Dedifferentiated amniotic fluid mesenchymal stem cell (primary cell): ENCODE measurements at regions not wholly inside any gene's neighbourhood (a gene's known extent, or its start where the extent isn't known, plus 50 kb on each side); places are given as distances from the start of the nearest gene placed in this dataset.

Experiments used
- DNase-seq: peaks from one replicate; pipeline ENCODE4 v3.0.0-alpha.2; 2016; ENCODE audit errors: extremely low spot score

DNA sequence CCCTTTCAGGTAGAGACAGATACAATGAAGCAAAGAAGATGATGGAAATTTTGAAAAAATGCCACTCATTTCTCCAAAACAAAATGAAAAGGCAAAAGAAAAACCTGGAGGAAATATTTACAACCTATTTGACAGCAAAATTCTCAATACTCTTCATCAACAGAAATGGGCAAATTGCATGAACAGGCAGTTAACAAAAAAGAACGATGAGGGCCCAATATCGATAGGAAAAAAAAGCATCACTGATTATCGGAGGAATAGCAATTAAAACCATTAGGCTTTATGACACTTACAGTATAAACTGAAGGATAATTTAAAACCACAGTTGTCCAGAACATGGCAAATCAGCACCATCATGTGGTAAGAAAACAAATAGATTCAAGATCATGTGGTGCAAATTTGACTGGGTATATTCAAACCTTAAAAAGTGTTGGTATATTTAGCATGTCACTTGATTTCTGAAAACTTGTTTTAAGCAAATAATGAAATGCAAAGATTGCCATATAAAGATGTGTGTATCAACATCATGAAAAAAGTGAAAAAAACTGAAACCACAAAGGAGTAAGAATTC is 222.9 kb downstream of the BRD1 start:
- no peak for DNase-seq

DNA sequence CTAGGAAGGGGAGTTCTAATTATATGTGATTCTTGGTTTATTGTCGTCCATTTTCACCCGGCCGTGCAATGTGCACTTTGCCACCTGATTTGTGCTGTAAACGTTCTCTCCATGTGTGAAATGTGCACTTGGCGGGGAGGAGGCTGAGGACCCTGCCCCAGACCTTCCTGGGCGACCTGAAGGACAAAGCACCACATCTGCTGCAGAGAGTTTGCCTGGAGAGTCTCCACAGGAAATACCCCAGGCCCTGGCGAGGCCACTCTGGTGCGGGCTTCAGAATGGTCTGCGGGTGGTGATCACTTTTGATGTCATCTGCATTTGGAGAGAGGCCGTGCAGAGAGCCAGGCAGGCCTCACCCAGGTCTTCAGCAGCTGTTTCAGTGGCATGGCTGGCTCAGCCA is 224.7 kb downstream of the BRD1 start:
- DNase-seq = no peak

DNA sequence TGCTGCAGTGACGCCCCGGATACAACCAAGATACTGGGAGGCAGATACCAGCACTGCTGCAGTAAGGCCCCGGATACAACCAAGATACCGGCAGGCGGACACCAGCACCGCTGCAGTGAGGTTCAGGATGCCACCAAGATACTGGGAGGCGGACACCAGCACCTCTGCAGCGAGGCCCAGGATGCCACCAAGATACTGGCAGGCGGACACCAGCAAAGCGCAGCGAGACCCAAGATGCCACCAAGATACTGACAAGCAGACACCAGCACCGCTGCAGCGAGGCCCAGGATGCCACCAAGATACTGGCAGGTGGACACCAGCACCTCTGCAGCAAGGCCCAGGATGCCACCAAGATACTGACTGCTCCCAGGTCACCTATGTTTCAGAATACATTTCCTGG is 225.2 kb downstream of the BRD1 start:
- DNase-seq = no peak

DNA sequence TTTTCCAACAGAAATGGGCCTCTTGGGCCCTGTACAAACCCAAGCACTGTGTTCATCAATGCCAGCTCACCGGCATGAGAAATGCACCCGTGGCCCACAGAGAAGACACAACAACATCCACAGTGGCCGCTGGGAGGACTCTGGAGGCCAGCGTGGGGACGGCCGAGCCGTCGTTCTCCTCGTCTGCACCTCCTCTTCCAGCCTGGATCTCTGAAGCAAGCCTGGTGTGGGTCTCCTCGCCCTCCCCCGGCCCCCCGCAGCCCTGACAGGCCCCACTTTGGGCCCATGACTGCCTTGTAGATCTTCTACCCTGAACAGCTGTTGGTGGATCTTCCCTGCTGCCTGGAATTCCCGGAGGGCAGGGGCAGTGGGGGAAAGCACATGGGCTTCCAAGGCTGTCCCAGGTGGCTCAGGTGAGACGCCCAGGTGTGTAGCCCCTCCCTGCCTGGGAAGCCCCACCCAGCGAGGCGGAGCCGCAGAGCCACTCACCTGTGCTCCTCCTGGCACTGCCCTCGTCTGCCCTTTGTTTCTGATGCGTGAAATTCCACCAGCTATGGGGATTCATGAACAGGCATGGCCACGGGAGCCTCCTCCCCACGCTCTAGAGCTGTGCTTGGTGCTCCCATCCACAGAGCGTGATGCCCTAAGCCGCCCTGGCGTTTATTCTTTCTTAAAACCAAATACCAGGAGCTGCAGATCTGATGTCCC is 225.9 kb downstream of the BRD1 start:
- DNase-seq = no peak

GRCh38 chr22:49600891-49601431 is 226.7 kb downstream of the BRD1 start:
- DNase-seq = no peak

DNA sequence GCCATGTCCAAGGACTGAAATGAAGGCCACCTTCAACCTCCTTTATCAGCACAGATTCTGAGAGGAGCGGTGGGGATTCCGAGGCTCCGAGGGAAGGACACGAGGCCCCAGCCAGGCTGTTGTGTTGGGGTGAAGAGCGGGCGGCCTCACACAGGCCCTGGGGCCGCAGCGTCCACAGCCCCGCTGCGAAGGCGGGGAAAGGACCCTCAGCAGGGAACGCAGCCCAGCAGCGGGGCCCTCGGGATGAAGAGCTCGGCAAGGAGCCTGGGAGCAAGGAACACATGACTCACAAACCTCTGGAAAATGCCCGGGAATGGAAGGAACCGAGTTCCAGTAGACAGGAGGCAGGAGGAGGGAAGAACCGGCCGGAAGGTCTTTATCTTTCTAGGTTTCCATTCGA is 227.2 kb downstream of the BRD1 start:
- DNase-seq = no peak

GRCh38 chr22:49599691-49600455 is 227.8 kb downstream of the BRD1 start:
- DNase-seq = no peak

- DNase-seq = no peak
Measured at GRCh38 chr22:49599039-49599438, 228.6 kb downstream of the BRD1 start.

DNA sequence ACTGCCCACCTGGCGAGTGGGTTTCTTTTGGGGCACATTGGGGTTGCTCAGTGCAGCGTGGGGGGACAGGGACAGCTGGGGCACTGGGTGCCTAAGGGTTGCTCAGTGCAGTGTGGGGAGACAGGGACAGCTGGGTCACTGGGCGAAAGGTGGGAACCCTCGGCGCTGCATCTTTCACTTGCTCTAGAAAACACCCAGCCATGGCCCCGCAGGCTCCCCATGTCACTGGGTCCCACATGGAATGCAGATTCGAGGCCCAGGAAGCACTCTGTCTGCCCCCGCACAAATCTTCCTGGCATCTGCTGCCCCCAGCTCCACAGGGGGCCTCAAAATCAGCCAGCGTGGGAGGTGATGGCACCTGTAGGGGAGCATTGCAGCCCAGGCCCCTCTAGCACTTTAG is 229.3 kb downstream of the BRD1 start:
- DNase-seq = no peak

- DNase-seq = no peak
Measured at GRCh38 chr22:49597428-49598039, 230.1 kb downstream of the BRD1 start.

DNA sequence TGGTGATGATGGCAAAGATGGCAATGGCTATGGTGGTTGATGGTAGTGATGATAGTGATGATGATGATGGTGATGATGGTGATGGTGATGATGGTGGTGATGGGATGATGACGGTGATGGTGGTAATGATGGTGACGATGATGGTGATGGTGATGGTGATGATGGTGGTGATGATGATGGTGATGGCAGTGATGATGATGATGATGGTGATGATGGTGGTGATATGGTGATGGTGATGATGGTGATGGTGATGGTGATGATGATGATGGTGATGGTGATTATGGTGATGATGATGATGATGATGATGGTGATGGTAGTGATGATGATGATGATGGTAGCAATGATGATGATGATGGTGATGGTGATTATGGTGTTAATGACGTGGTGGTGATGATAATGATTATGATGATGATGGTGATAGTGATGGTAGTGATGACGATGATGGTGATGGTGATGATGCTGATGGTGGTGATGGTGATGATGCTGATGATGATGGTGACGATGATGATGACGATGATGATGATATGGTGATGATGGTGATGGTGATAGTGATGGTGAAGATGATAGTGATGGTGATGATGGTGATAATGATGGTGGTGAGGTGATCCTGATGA is 232.1 kb downstream of the BRD1 start:
- DNase-seq = no peak

- DNase-seq = no peak
Measured at GRCh38 chr22:49594078-49594477, 233.6 kb downstream of the BRD1 start.

- DNase-seq = no peak
Measured at GRCh38 chr22:49593509-49593908, 234.2 kb downstream of the BRD1 start.

- no peak for DNase-seq
Measured at GRCh38 chr22:49592780-49593501, 234.7 kb downstream of the BRD1 start.

- no peak for DNase-seq
Measured at GRCh38 chr22:49590851-49591445, 236.7 kb downstream of the BRD1 start.

DNA sequence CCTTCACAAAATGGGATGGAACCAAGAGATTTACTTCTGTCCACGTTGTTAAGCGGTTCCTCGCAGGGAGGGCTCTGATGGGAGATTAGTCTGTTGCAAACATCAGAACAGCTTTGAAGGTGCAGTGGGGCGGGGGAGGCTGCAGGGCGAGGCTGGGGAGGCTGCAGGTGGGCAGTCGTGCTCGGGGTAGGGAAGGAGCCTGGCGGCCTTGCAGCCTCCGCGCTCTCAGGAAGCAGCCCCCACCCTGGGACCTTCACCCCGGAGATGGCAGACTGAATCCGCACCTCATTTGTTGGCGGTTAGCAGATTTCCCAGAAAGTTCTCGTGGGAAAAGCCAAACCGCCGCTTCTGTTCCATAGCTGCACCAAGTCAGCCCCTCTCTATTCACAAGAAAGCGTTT is 237.3 kb downstream of the BRD1 start:
- DNase-seq = no peak

DNA sequence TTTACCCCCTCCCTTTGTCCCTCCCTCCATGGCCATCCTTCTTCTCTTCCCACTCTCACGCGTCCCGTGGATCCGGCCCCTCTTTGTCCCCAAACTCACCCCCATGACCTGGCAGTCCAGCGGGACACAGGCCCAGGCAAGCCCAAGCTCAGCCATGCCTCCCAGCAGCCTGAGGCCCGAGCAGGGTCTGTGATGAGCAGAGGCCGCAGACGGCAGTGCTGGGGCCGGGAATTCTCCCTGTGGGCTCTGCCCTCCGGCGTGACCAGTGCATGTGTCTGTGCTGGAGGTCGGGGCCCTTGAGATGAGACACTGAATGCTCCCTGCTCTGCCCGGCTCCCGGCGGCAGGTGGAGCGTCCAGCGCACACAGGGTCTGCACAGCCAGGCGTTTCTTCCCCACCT is 237.9 kb downstream of the BRD1 start:
- DNase-seq = no peak

DNA sequence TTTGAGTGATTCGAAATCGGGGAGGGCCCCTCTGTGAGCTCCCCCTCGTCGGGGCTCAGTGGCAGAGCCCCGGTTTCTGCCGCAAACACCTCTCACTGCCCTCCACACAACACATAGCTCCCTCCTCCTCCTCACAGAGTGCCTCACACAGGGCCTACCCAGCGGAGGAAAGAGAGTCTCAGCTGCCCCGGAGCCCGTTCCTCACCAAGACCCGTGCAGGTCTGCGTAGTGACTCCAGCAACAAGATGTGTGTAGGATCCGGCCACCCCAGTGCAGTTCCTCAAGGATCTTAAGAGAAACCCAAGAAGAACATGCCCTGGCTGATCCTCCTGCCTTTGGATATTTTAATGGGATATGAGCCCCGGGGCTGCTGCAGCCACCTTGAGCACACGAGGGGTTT is 238.4 kb downstream of the BRD1 start:
- DNase-seq = no peak

DNA sequence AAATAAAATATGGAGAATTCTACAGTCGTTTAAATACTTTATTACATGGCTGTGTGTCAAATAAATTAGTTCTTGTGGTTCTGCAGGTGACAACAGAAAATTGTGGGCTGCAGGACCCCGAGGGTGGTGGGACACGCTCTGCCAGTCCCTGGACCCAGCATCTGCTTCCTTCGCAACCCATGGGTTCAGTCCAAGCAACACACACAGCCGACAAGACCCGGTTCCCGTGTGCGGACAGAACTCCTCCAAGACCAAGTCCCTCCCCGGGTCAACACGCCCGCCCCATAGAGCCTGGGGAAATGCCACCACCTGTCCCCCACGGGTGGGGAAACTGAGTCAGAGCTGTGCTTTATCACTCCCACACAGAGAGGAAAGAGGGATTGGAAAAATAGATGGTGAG is 238.9 kb downstream of the BRD1 start:
- DNase-seq = no peak

GRCh38 chr22:49587987-49588386 is 239.7 kb downstream of the BRD1 start:
- no peak for DNase-seq

GRCh38 chr22:49587421-49587820 is 240.3 kb downstream of the BRD1 start:
- DNase-seq = no peak
